IPS DF 6.9 (cell line): ENCODE measurements at regions not wholly inside any gene's neighbourhood (a gene's known extent, or its start where the extent isn't known, plus 50 kb on each side); places are given as distances from the start of the nearest gene placed in this dataset.

Source experiments
- DNase-seq: peaks from one replicate; pipeline ENCODE4 v3.0.0-alpha.2; 2013; ENCODE audit warnings: low read depth, low spot score
- H3K27ac ChIP-seq: one replicate; pipeline ENCODE4 v1.5.1; 2013; ENCODE audit warnings: low read length, control low read depth
- H3K27me3 ChIP-seq: 2 replicates; pipeline ENCODE4 v1.6.1; 2013; ENCODE audit warnings: mild to moderate bottlenecking, low read length; ENCODE audit not compliant: control insufficient read depth, insufficient read depth
- H3K36me3 ChIP-seq: 2 replicates; pipeline ENCODE4 v1.6.1; 2013; ENCODE audit warnings: low read length; ENCODE audit not compliant: control insufficient read depth, insufficient read depth
- H3K4me1 ChIP-seq: 2 replicates; pipeline ENCODE4 v1.6.1; 2013; ENCODE audit warnings: low read length; ENCODE audit not compliant: control insufficient read depth, insufficient read depth
- H3K4me3 ChIP-seq: 2 replicates; pipeline ENCODE4 v1.5.1; 2013; ENCODE audit warnings: mild to moderate bottlenecking, low read length
- H3K9me3 ChIP-seq: 2 replicates; pipeline ENCODE4 v1.6.1; 2013; ENCODE audit warnings: low read length, inconsistent platforms; ENCODE audit not compliant: control insufficient read depth, insufficient read depth
- WGBS: extraction: QIAGEN DNeasy Blood & Tissue Kit; methylation state at CpG from one replicate; pipeline ENCODE4 v1.1.7; 2013; ENCODE audit warnings: mixed read lengths, missing lambda C conversion rate; ENCODE audit not compliant: insufficient read length, insufficient coverage; 5-methylcytosine and 5-hydroxymethylcytosine counted together

GRCh38 chrX:20641954-20642353 is 375.2 kb upstream of the RPS6KA3 start:
- Histone ChIP-seq H3K4me3 (no peak overlapping the region), H3K9me3 (no peaks in the 10 kb centered on the region), H3K27ac (no peak overlapping the region), H3K27me3 (no peaks in the 10 kb centered on the region), H3K4me1 (no peaks in the 10 kb centered on the region), H3K36me3 (no peaks in the 10 kb centered on the region)
- WGBS, result no CpG with 5 or more reads among the region's 1 CpG
- DNase-seq, result no peak

GRCh38 chrX:20639115-20639514 is 372.4 kb upstream of the RPS6KA3 start:
- Histone ChIP-seq H3K9me3 (no peaks in the 10 kb centered on the region), H3K4me3 (no peak overlapping the region), H3K36me3 (no peaks in the 10 kb centered on the region), H3K4me1 (no peaks in the 10 kb centered on the region), H3K27me3 (no peaks in the 10 kb centered on the region), H3K27ac (no peak overlapping the region)
- DNase-seq, result no peak
- no CpG with 5 or more reads among the region's 2 CpGs for WGBS

- H3K4me3 ChIP-seq, result no peak overlapping the region
- no peaks in the 10 kb centered on the region for H3K36me3 ChIP-seq
- H3K27me3 ChIP-seq, result no peaks in the 10 kb centered on the region
- WGBS, result no CpG with 5 or more reads among the region's 2 CpGs
- DNase-seq, result no peak
- no peaks in the 10 kb centered on the region for H3K9me3 ChIP-seq
- H3K4me1 ChIP-seq, result no peaks in the 10 kb centered on the region
- no peak overlapping the region for H3K27ac ChIP-seq
Observed at GRCh38 chrX:20637351-20637750, 370.6 kb upstream of the RPS6KA3 start.

DNA sequence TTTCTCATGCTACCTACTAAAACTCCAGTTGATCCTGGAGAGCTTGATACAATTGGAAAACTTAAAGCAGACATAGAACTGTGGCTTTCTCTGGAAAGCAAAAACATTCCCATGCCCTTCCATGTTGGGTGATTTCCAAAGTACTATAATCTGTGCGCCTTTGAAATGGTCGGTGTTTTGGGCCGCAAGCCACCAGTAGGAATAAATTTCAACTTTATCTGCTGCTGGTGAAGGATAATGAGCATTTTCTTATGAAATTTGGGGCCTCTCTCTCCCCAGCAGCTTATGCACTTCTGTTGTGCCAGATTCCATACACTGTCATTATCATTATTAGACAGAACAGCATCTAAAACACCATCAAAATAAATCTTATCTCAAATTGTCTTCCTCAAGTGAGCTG is 366.7 kb upstream of the RPS6KA3 start:
- H3K4me3 ChIP-seq, result no peak overlapping the region
- no peaks in the 10 kb centered on the region for H3K4me1 ChIP-seq
- H3K27ac ChIP-seq, result no peak overlapping the region
- DNase-seq, result no peak
- H3K9me3 ChIP-seq, result no peaks in the 10 kb centered on the region
- no CpG with 5 or more reads among the region's 3 CpGs for WGBS
- no peaks in the 10 kb centered on the region for H3K36me3 ChIP-seq
- no peaks in the 10 kb centered on the region for H3K27me3 ChIP-seq

DNA sequence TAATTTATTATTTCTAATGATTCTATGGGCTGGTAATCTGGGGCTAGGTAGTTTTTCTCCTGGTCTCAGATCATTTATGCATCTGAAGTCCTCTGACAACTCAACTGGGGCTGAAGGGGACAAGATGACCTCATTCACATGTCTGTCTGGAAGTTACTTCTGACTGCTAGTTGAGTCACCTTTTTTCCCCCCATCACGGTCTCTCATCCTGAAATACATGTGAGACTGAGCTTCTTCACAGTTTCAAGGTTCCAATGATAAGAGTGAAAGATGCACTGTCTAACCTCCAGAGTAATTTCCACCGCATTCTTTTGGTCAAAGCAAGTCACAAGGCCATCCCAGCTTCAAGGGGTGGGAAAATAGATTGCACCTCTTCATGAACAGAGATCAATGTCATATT is 356.7 kb upstream of the RPS6KA3 start:
- H3K27me3 ChIP-seq, result no peaks in the 10 kb centered on the region
- H3K9me3 ChIP-seq, result no peaks in the 10 kb centered on the region
- H3K36me3 ChIP-seq, result no peaks in the 10 kb centered on the region
- no peak overlapping the region for H3K27ac ChIP-seq
- no peak overlapping the region for H3K4me3 ChIP-seq
- no peak for DNase-seq
- no CpG with 5 or more reads among the region's 2 CpGs for WGBS
- H3K4me1 ChIP-seq, result no peaks in the 10 kb centered on the region

GRCh38 chrX:20620306-20620705 is 353.6 kb upstream of the RPS6KA3 start:
- Histone ChIP-seq H3K9me3 (no peaks in the 10 kb centered on the region), H3K36me3 (no peaks in the 10 kb centered on the region), H3K27me3 (no peaks in the 10 kb centered on the region), H3K4me1 (no peaks in the 10 kb centered on the region), H3K4me3 (no peak overlapping the region), H3K27ac (no peak overlapping the region)
- DNase-seq, result no peak
- WGBS, result no CpG with 5 or more reads among the region's 2 CpGs

DNA sequence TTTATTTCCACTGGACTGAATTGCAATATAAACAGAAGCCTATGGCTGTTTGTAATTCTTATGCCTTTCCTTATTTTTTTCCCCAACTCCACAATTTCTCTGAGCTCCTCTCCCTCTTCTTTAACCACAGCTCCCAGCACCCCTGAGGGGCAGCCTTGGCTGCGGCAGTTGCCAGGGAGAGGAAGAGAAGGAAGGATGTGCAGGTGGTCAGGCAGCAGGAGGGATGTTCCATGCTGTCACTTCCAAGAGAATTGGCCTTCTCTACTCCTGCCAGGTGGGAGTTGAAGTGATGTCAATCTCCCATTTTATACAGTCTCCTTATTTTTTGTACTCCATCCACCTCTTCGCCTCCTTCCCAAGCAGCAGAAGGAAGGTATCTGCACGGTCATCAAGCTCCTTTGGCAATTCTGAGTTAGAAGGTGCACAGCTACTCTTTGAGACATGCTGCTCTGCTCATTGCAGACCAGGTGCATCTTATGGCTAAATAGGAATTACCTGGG is 343.3 kb upstream of the RPS6KA3 start:
- H3K4me3 ChIP-seq, result no peak overlapping the region
- WGBS, result no CpG with 5 or more reads among the region's 3 CpGs
- no peaks in the 10 kb centered on the region for H3K36me3 ChIP-seq
- H3K27ac ChIP-seq, result no peak overlapping the region
- H3K4me1 ChIP-seq, result no peaks in the 10 kb centered on the region
- H3K9me3 ChIP-seq, result no peaks in the 10 kb centered on the region
- no peaks in the 10 kb centered on the region for H3K27me3 ChIP-seq
- no peak for DNase-seq

- WGBS, result no CpG with 5 or more reads among the region's 4 CpGs
- no peaks in the 10 kb centered on the region for H3K36me3 ChIP-seq
Observed at GRCh38 chrX:20606831-20607230, 340.1 kb upstream of the RPS6KA3 start.

DNA sequence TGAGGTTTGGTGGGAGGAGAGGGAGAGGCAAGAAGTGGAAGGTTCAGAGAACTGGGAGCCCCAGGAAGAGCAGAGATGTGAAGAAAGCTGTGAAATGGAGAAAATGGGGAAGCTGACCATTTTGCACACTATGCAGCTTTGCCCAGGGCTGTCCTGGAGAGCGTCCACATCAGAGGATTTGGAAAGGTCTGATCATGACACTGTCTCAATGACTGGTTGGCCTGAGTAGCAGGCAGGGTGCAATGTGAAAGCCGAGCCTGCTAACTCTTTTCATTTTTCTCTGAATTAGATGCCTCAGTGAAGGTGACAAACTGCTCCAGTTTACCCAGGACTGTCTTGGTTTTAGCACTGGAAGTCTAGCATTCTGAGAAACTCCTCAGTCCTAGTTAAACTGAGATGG is 330.1 kb upstream of the RPS6KA3 start:
- Histone ChIP-seq H3K4me3 (no peak overlapping the region), H3K27ac (no peak overlapping the region), H3K9me3 (no peaks in the 10 kb centered on the region), H3K4me1 (no peaks in the 10 kb centered on the region; the same call in 1 of the 2 replicates), H3K27me3 (no peaks in the 10 kb centered on the region), H3K36me3 (no peaks in the 10 kb centered on the region)
- no CpG with 5 or more reads among the region's 2 CpGs for WGBS
- no peak for DNase-seq

More at GRCh38 chrX:20606831-20607230, 340.1 kb upstream of the RPS6KA3 start:
- Histone ChIP-seq H3K9me3 (no peaks in the 10 kb centered on the region), H3K4me1 (no peaks in the 10 kb centered on the region), H3K27ac (no peak overlapping the region), H3K27me3 (no peaks in the 10 kb centered on the region), H3K4me3 (no peak overlapping the region)
- no peak for DNase-seq

- H3K9me3 ChIP-seq, result no peaks in the 10 kb centered on the region
- DNase-seq, result no peak
- no CpG with 5 or more reads among the region's 6 CpGs for WGBS
Observed at GRCh38 chrX:20595928-20596575, 329.3 kb upstream of the RPS6KA3 start.

GRCh38 chrX:20594985-20595384 is 328.3 kb upstream of the RPS6KA3 start:
- Histone ChIP-seq H3K4me1 (no peaks in the 10 kb centered on the region; the same call in 1 of the 2 replicates), H3K27me3 (no peaks in the 10 kb centered on the region), H3K4me3 (no peak overlapping the region), H3K27ac (no peak overlapping the region), H3K9me3 (no peaks in the 10 kb centered on the region), H3K36me3 (no peaks in the 10 kb centered on the region)
- WGBS, result no CpG with 5 or more reads among the region's 2 CpGs
- DNase-seq, result peak; percentile 2

More at GRCh38 chrX:20595928-20596575, 329.3 kb upstream of the RPS6KA3 start:
- no peaks in the 10 kb centered on the region; the same call in 1 of the 2 replicates for H3K4me1 ChIP-seq
- no peaks in the 10 kb centered on the region for H3K27me3 ChIP-seq
- H3K36me3 ChIP-seq, result no peaks in the 10 kb centered on the region
- H3K4me3 ChIP-seq, result no peak overlapping the region
- H3K27ac ChIP-seq, result no peak overlapping the region
